ENCODE measurements at regions not wholly inside any gene's neighbourhood (a gene's known extent, or its start where the extent isn't known, plus 50 kb on each side); places are given as distances from the start of the nearest gene placed in this dataset.

- TF ChIP-seq, protein P1, sequence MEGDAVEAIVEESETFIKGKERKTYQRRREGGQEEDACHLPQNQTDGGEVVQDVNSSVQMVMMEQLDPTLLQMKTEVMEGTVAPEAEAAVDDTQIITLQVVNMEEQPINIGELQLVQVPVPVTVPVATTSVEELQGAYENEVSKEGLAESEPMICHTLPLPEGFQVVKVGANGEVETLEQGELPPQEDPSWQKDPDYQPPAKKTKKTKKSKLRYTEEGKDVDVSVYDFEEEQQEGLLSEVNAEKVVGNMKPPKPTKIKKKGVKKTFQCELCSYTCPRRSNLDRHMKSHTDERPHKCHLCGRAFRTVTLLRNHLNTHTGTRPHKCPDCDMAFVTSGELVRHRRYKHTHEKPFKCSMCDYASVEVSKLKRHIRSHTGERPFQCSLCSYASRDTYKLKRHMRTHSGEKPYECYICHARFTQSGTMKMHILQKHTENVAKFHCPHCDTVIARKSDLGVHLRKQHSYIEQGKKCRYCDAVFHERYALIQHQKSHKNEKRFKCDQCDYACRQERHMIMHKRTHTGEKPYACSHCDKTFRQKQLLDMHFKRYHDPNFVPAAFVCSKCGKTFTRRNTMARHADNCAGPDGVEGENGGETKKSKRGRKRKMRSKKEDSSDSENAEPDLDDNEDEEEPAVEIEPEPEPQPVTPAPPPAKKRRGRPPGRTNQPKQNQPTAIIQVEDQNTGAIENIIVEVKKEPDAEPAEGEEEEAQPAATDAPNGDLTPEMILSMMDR (conservative IDR thresholded peaks at IDR 0.05; ENCODE audit: low read depth, low read length) = no peak
- TF ChIP-seq EZH2phosphoT487 (IDR thresholded peaks at IDR 0.05; ENCODE audit: borderline replicate concordance, low read length) = no peak
Observed at GRCh38 chr14:55513491-55513890, 66.5 kb upstream of the KTN1 start.

All from PC-3 (cell line).